DOHH2 (cell line): ENCODE measurements at regions not wholly inside any gene's neighbourhood (a gene's known extent, or its start where the extent isn't known, plus 50 kb on each side); places are given as distances from the start of the nearest gene placed in this dataset.

Experiments used
- H3F3A ChIP-seq: fragments of 200-600 bp; sonication (generic), shearing (Covaris generic); 2 replicates; pipeline ENCODE4 v1.6.0; 2016; ENCODE audit warnings: antibody characterized with exemption, mild to moderate bottlenecking; ENCODE audit not compliant: control insufficient read depth, insufficient read depth
- H3K27ac ChIP-seq: fragments of 200-600 bp; sonication (generic); 2 replicates; pipeline ENCODE4 v1.5.1; 2014; ENCODE audit warnings: low read depth, mild to moderate bottlenecking, low read length, moderate library complexity
- H3K27me3 ChIP-seq: fragments of 200-600 bp; sonication (generic); 2 replicates; pipeline ENCODE4 v1.6.1; 2014; ENCODE audit warnings: mild to moderate bottlenecking, low read length, mixed read lengths; ENCODE audit not compliant: control insufficient read depth
- H3K36me3 ChIP-seq: fragments of 200-600 bp; sonication (generic); 2 replicates; pipeline ENCODE4 v1.6.1; 2014; ENCODE audit warnings: mild to moderate bottlenecking, low read length, moderate library complexity, mixed read lengths; ENCODE audit not compliant: control insufficient read depth
- H3K4me1 ChIP-seq: fragments of 200-600 bp; sonication (generic); 2 replicates; pipeline ENCODE4 v1.6.1; 2014; ENCODE audit warnings: mild to moderate bottlenecking, low read length, mixed read lengths; ENCODE audit not compliant: control insufficient read depth
- H3K4me2 ChIP-seq: fragments of 200-600 bp; sonication (generic); 2 replicates; pipeline ENCODE4 v1.6.0; 2014; ENCODE audit warnings: mild to moderate bottlenecking, low read length, moderate library complexity
- H3K4me3 ChIP-seq: fragments of 200-600 bp; sonication (generic); 2 replicates; pipeline ENCODE4 v1.5.1; 2014; ENCODE audit warnings: mild to moderate bottlenecking, low read length, mixed read lengths
- H3K79me2 ChIP-seq: fragments of 200-600 bp; sonication (generic); 2 replicates; pipeline ENCODE4 v1.6.1; 2014; ENCODE audit warnings: mild to moderate bottlenecking, low read length, mixed read lengths; ENCODE audit not compliant: control insufficient read depth
- H3K9me2 ChIP-seq: fragments of 200-600 bp; sonication (generic); replicated peaks from 2 replicates; pipeline ENCODE4 v1.6.1; 2014; ENCODE audit warnings: mild to moderate bottlenecking, low read length, mixed read lengths; ENCODE audit not compliant: control insufficient read depth
- H3K9me3 ChIP-seq: fragments of 200-600 bp; sonication (generic); 2 replicates; pipeline ENCODE4 v1.6.1; 2014; ENCODE audit warnings: antibody characterized with exemption, low read length, mixed read lengths; ENCODE audit not compliant: control insufficient read depth, insufficient read depth
- H4K20me1 ChIP-seq: fragments of 200-600 bp; sonication (generic); 2 replicates; pipeline ENCODE4 v1.6.0; 2014; ENCODE audit warnings: low read depth, mild to moderate bottlenecking, antibody characterized with exemption, low read length, moderate library complexity; ENCODE audit not compliant: control insufficient read depth, insufficient read depth
- EZH2phosphoT487 ChIP-seq: fragments of 200-600 bp; sonication (generic); IDR thresholded peaks from 2 replicates; pipeline ENCODE4 v1.6.1; 2017; ENCODE audit warnings: borderline replicate concordance, mild to moderate bottlenecking, antibody characterized with exemption, low read length, moderate library complexity, mixed read lengths
- TF ChIP-seq, protein P1 (sequence below): fragments of 200-600 bp; sonication (generic); IDR thresholded peaks from one replicate; pipeline ENCODE4 v1.5.1; 2014; ENCODE audit warnings: antibody characterized with exemption, mild to moderate bottlenecking, low read depth, low read length; ENCODE audit not compliant: poor library complexity, severe bottlenecking

DNA sequence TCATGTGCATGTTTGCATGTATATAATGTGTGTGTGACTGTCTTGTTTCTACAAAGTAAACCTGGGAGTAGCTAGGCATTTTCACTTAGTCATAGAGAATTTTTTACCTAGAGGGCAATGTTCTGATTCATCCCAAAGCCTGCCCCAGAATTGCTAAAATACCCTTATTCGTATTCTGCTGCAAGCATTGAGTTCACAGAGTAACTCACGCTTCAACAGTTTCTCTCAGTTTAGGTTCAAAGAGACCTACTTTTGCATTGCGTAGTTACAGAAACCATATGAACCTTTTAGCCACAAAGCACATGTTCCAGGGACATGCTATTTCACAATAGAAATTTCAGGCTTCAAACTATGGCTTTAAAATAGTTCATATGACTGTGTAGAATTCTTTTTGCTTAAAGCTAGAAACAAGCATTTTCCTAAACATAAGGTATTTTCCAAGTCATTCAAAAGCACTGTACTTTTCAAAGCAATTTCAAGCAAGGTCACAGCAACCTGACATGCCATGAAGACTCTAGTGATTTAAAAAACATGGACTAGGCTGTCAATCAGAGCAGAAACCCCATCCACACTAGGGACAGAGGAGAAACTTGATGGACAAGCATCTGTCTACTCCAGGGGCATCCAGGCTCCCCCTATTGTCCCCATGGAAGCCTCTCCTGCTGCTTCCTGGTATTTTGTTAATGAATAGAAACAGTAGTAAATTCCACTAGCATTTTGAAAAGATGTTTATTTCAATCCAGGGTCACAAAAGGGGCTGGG is 81.5 kb upstream of the MAPK10 start:
- Histone ChIP-seq H3K27ac (no peak overlapping the region), H3K4me2 (no peak overlapping the region)
- TF ChIP-seq, protein P1, sequence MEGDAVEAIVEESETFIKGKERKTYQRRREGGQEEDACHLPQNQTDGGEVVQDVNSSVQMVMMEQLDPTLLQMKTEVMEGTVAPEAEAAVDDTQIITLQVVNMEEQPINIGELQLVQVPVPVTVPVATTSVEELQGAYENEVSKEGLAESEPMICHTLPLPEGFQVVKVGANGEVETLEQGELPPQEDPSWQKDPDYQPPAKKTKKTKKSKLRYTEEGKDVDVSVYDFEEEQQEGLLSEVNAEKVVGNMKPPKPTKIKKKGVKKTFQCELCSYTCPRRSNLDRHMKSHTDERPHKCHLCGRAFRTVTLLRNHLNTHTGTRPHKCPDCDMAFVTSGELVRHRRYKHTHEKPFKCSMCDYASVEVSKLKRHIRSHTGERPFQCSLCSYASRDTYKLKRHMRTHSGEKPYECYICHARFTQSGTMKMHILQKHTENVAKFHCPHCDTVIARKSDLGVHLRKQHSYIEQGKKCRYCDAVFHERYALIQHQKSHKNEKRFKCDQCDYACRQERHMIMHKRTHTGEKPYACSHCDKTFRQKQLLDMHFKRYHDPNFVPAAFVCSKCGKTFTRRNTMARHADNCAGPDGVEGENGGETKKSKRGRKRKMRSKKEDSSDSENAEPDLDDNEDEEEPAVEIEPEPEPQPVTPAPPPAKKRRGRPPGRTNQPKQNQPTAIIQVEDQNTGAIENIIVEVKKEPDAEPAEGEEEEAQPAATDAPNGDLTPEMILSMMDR, result no peak
- TF ChIP-seq EZH2phosphoT487, result no peak

DNA sequence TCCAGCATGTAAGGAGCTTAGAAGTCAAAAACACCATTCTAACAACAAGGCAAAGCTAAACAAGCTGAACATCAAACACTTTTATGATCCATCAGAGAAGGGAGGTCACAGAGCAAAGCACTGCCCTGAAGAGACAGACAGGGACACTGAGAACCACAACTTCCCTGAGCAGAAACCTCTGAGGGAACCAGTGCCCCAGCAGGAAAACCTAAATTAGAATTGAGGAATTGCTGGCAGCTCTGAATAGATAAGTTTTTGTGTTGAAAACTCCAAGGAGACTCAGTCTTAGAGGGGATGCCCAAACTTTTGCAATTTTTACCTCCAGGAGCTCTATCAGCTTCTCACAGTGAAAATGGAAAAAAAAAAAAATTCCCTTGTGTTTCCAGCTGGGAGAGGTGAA is 83.0 kb upstream of the MAPK10 start:
- H3K9me2 ChIP-seq, result no peaks in the 10 kb centered on the region
- no peaks in the 10 kb centered on the region for H3K4me1 ChIP-seq
- no peaks in the 10 kb centered on the region for H3K27me3 ChIP-seq
- TF ChIP-seq, protein P1, result no peak
- H4K20me1 ChIP-seq, result no peaks in the 10 kb centered on the region
- H3K79me2 ChIP-seq, result no peaks in the 10 kb centered on the region
- H3K4me3 ChIP-seq, result no peak overlapping the region
- H3F3A ChIP-seq, result no peaks in the 10 kb centered on the region
- H3K4me2 ChIP-seq, result no peak overlapping the region
- no peaks in the 10 kb centered on the region for H3K9me3 ChIP-seq
- no peaks in the 10 kb centered on the region for H3K36me3 ChIP-seq
- H3K27ac ChIP-seq, result no peak overlapping the region

More for the DNA sequence above, 81.5 kb upstream of the MAPK10 start:
- H3K79me2 ChIP-seq, result no peaks in the 10 kb centered on the region
- H3K36me3 ChIP-seq, result no peaks in the 10 kb centered on the region
- no peaks in the 10 kb centered on the region for H3K4me1 ChIP-seq
- H3K9me3 ChIP-seq, result no peaks in the 10 kb centered on the region
- H4K20me1 ChIP-seq, result no peaks in the 10 kb centered on the region
- H3K27me3 ChIP-seq, result no peaks in the 10 kb centered on the region
- no peaks in the 10 kb centered on the region for H3F3A ChIP-seq
- no peak overlapping the region for H3K4me3 ChIP-seq
- H3K9me2 ChIP-seq, result no peaks in the 10 kb centered on the region

DNA sequence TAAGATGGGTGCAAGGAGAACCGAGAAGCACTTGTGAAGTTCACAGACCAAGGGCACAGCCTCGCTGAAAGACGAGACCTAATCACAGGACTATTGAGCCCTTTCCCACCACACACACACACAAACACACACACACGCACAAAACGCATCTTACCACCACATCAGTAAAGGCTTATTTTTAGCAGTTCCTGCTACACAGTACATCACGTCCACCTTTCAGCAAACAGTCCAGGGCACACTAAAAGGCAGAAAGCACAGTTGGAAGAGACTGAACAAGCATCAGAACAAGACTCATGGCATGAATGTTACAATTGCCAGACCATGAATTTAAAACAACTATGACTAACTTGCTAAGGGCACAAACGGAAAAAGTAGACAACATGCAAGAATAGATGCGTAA is 83.6 kb upstream of the MAPK10 start:
- Histone ChIP-seq H3K27me3 (no peaks in the 10 kb centered on the region), H3K27ac (no peak overlapping the region), H3F3A (no peaks in the 10 kb centered on the region), H3K79me2 (no peaks in the 10 kb centered on the region), H3K9me3 (no peaks in the 10 kb centered on the region), H3K9me2 (no peaks in the 10 kb centered on the region), H3K4me3 (no peak overlapping the region), H3K4me2 (no peak overlapping the region), H3K4me1 (no peaks in the 10 kb centered on the region), H4K20me1 (no peaks in the 10 kb centered on the region), H3K36me3 (no peaks in the 10 kb centered on the region)
- TF ChIP-seq, protein P1, result no peak
- no peak for TF ChIP-seq EZH2phosphoT487

DNA sequence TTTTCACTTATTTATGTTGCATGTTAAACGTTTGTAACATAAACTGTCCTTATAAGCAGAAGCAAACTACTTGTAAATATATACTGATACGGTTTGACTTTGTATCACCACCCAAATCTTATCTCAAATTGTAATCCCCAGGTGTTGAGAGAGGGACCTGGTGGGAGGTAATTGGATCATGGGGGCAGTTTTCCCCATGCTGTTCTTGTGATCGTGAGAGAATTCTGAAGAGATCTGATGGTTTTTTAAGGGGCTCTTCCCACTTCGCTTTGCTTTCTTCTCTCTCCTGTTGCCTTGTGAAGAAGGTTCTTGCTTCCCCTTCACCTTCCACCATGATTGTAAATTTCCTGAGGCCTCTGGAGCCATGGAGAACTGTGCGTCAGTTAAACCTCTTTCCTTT is 87.1 kb upstream of the MAPK10 start:
- H3K36me3 ChIP-seq, result no peaks in the 10 kb centered on the region
- H3K9me2 ChIP-seq, result no peaks in the 10 kb centered on the region
- H3F3A ChIP-seq, result no peaks in the 10 kb centered on the region
- H4K20me1 ChIP-seq, result no peaks in the 10 kb centered on the region
- no peak overlapping the region for H3K4me2 ChIP-seq
- TF ChIP-seq EZH2phosphoT487, result no peak
- no peaks in the 10 kb centered on the region for H3K9me3 ChIP-seq
- no peak overlapping the region for H3K4me3 ChIP-seq
- no peaks in the 10 kb centered on the region for H3K27me3 ChIP-seq
- H3K4me1 ChIP-seq, result no peaks in the 10 kb centered on the region
- H3K79me2 ChIP-seq, result no peaks in the 10 kb centered on the region
- no peak overlapping the region for H3K27ac ChIP-seq
